ENCODE measurements at regions not wholly inside any gene's neighbourhood (a gene's known extent, or its start where the extent isn't known, plus 50 kb on each side); places are given as distances from the start of the nearest gene placed in this dataset.

- no peak for TF ChIP-seq CTCF (conservative IDR thresholded peaks at IDR 0.05; ENCODE audit: low read length)
- TF ChIP-seq EZH2phosphoT487 (IDR thresholded peaks at IDR 0.05; ENCODE audit: borderline replicate concordance), result no peak
Observed at GRCh38 chr4:19248023-19248422, 1003.7 kb upstream of the SLIT2 start.

All from Loucy (cell line).